K562 (cell line): ENCODE measurements at regions not wholly inside any gene's neighbourhood (a gene's known extent, or its start where the extent isn't known, plus 50 kb on each side); places are given as distances from the start of the nearest gene placed in this dataset.

Experiments
- ATAC-seq: fragments of 200-7000 bp; cut with Tn5 transposase; 3 replicates; pipeline ENCODE4 v1.9.1; 2020; ENCODE audit warnings: moderate library complexity
- BruUV-seq: library from RNA; stranded (reverse); fragments of 400-500 nt; replicated peaks from 2 replicates; lab custom pipeline; 2021; lab: Mats Ljungman, UMichigan
- CTCF ChIA-PET: fragments of 300-600 bp; formaldehyde crosslinking; extraction: SDS; loops from one replicate; lab custom pipeline; 2021; ENCODE audit warnings: low intra/inter-chr PET ratio; lab: Yijun Ruan, JAX
- POLR2A ChIA-PET: fragments of 300-600, 350-650 bp; sonication (Branson Sonifier 250); formaldehyde crosslinking; extraction: SDS; loops from one replicate; lab custom pipeline; 2021; ENCODE audit warnings: antibody characterized with exemption, inconsistent platforms; lab: Yijun Ruan, JAX
- DNase-seq, 4 experiments: peaks; one replicate each; pipeline versions ENCODE4 v3.0.0 to v3.0.0-alpha.2; 2011 to 2018; ENCODE audit warnings: low spot score in 3 of 4, mixed read lengths in 3 of 4; ENCODE audit errors: extremely low read depth in 1 of 4
- FAIRE-seq: peaks from 2 replicates; lab custom pipeline; 2011; peaks lifted over from hg19 to GRCh38; lab: Jason Lieb, UNC
- H2AFZ ChIP-seq: 2 replicates; pipeline ENCODE4 v1.6.0; 2011; ENCODE audit warnings: low read depth, low read length, control low read depth, inconsistent platforms
- H3K27ac ChIP-seq: fragments of 200-600 bp; 3 replicates; pipeline ENCODE4 v1.8.0; 2011; ENCODE audit warnings: low read depth, mild to moderate bottlenecking, control low read depth, inconsistent platforms, low read length, moderate library complexity, mixed read lengths; ENCODE audit errors: extremely low read depth
- H3K27me3 ChIP-seq, 2 experiments: fragments of 300-600 bp in 1 of 2; 2 replicates in 1 of 2; 3 replicates in 1 of 2; pipeline versions ENCODE4 v1.6.0 to v1.8.0; 2011; ENCODE audit warnings: inconsistent platforms in 2 of 2, low read length in 2 of 2, mild to moderate bottlenecking in 1 of 2, mixed read lengths in 1 of 2, moderate library complexity in 1 of 2; ENCODE audit not compliant: control insufficient read depth in 2 of 2, insufficient read depth in 2 of 2
- H3K36me3 ChIP-seq: fragments of 300-600 bp; 3 replicates; pipeline ENCODE4 v1.8.0; 2011; ENCODE audit warnings: mild to moderate bottlenecking, low read length, inconsistent platforms; ENCODE audit not compliant: control insufficient read depth, insufficient read depth
- H3K4me1 ChIP-seq, 2 experiments: fragments of 200-600 bp in 1 of 2; replicated peaks in 1 of 2; 2 replicates in 1 of 2; 3 replicates in 1 of 2; pipeline versions ENCODE4 v1.5.1 to v1.8.0; 2011; ENCODE audit warnings: inconsistent platforms in 2 of 2, low read length in 2 of 2, mild to moderate bottlenecking in 1 of 2, mixed read lengths in 1 of 2, moderate library complexity in 1 of 2; ENCODE audit not compliant: control insufficient read depth in 2 of 2, insufficient read depth in 2 of 2
- H3K4me2 ChIP-seq: 2 replicates; pipeline ENCODE4 v1.6.1; 2011; ENCODE audit warnings: low read length, control low read depth, inconsistent platforms, mixed read lengths; ENCODE audit not compliant: insufficient read depth
- H3K4me3 ChIP-seq: fragments of 200-600 bp; sonication (generic), shearing (Covaris generic); 2 replicates; pipeline ENCODE4 v1.5.1; 2016; ENCODE audit warnings: control low read depth, inconsistent platforms
- H3K79me2 ChIP-seq: fragments of 200-600 bp; 3 replicates; pipeline ENCODE4 v1.8.0; 2011; ENCODE audit warnings: low read length, inconsistent platforms; ENCODE audit not compliant: control insufficient read depth, insufficient read depth
- H3K9ac ChIP-seq, 2 experiments: 2 replicates each; pipeline versions ENCODE4 v1.6.0 to v1.6.1; 2011; ENCODE audit warnings: low read depth in 2 of 2, low read length in 2 of 2, control low read depth in 1 of 2, inconsistent platforms in 1 of 2, mild to moderate bottlenecking in 1 of 2, mixed read lengths in 1 of 2; ENCODE audit not compliant: insufficient read depth in 1 of 2
- H3K9me1 ChIP-seq: one replicate; pipeline ENCODE4 v1.6.0; 2011; ENCODE audit warnings: inconsistent platforms, mild to moderate bottlenecking, low read length, moderate library complexity; ENCODE audit not compliant: control insufficient read depth, insufficient read depth
- H3K9me3 ChIP-seq: replicated peaks from 2 replicates; pipeline ENCODE4 v1.5.1; 2011; ENCODE audit warnings: low read depth, low read length, inconsistent platforms; ENCODE audit not compliant: control insufficient read depth, insufficient read depth
- H4K20me1 ChIP-seq: replicated peaks from 2 replicates; pipeline ENCODE4 v1.6.1; 2011; ENCODE audit warnings: low read length, inconsistent platforms, mixed read lengths; ENCODE audit not compliant: control insufficient read depth, insufficient read depth
- E2F3 ChIP-seq: fragments of 250-450 bp; sonication (Bioruptor Pico); IDR thresholded peaks from 2 replicates; pipeline ENCODE4 v1.4.0; 2020; ENCODE audit warnings: mild to moderate bottlenecking
- ETS2 ChIP-seq: IDR thresholded peaks from 2 replicates; pipeline ENCODE4 v1.6.1; 2016; ENCODE audit warnings: borderline replicate concordance, missing genetic modification characterization, mild to moderate bottlenecking, moderate library complexity, missing compliant biosample characterization; ENCODE audit not compliant: poor library complexity, severe bottlenecking
- HOXB6 ChIP-seq: fragments of 250-450 bp; sonication (Bioruptor Pico); IDR thresholded peaks from 2 replicates; pipeline ENCODE4 v1.5.1; 2022; ENCODE audit warnings: mild to moderate bottlenecking, borderline replicate concordance
- NFYB ChIP-seq: IDR thresholded peaks from 2 replicates; pipeline ENCODE4 v1.6.1; 2011; ENCODE audit warnings: mild to moderate bottlenecking, moderate library complexity; ENCODE audit not compliant: insufficient read length; ENCODE audit errors: extremely low read depth
- NR3C1 ChIP-seq: sonication (generic); formaldehyde crosslinking; IDR thresholded peaks from 2 replicates; pipeline ENCODE4 v1.8.1; 2022; ENCODE audit warnings: missing genetic modification reagents
- RBM25 ChIP-seq: fragments of 200-400 bp; formaldehyde crosslinking; IDR thresholded peaks from 2 replicates; pipeline ENCODE4 v1.6.1; 2018; ENCODE audit warnings: low read length, low read depth, moderate library complexity; ENCODE audit not compliant: severe bottlenecking
- SMAD4 ChIP-seq: fragments of 250-450 bp; sonication (Bioruptor Pico); conservative IDR thresholded peaks from 2 replicates; pipeline ENCODE4 v1.8.0; 2021; ENCODE audit warnings: inconsistent platforms, mild to moderate bottlenecking, moderate library complexity
- SPI1 ChIP-seq: IDR thresholded peaks from 2 replicates; pipeline ENCODE4 v1.6.1; 2011; ENCODE audit warnings: low read depth, low read length, control low read depth, borderline replicate concordance
- TFAM ChIP-seq: fragments of 250-450 bp; sonication (Bioruptor Pico); conservative IDR thresholded peaks from 2 replicates; pipeline ENCODE4 v1.5.0; 2021; ENCODE audit warnings: mild to moderate bottlenecking, moderate library complexity
- U2AF1 ChIP-seq: fragments of 200-400 bp; formaldehyde crosslinking; optimal IDR thresholded peaks from 2 replicates; pipeline ENCODE3; 2017; ENCODE audit warnings: mild to moderate bottlenecking, low read depth, low read length, moderate library complexity
- ZNF253 ChIP-seq: fragments of 250-450 bp; sonication (Bioruptor Pico); conservative IDR thresholded peaks from 2 replicates; pipeline ENCODE4 v1.6.1; 2021; ENCODE audit warnings: mild to moderate bottlenecking
- ZNF354B ChIP-seq: fragments of 250-450 bp; sonication (Bioruptor Pico); IDR thresholded peaks from 2 replicates; pipeline ENCODE4 v1.4.0; 2020
- ZNF589 ChIP-seq: fragments of 200-800 bp; sonication (Bioruptor generic); IDR thresholded peaks from 2 replicates; pipeline ENCODE4 v1.6.1; 2016; ENCODE audit warnings: low read depth, missing genetic modification characterization, missing compliant biosample characterization
- WGBS: fragments of 100-300 bp; shearing (Covaris generic); methylation state at CpG from one replicate; pipeline ENCODE4 v1.1.6; 2016; ENCODE audit warnings: low coverage, mixed read lengths; ENCODE audit not compliant: insufficient coverage; ENCODE audit errors: missing lambda C conversion rate; 5-methylcytosine and 5-hydroxymethylcytosine counted together
- in situ Hi-C: fragments of 300-500 bp; cut with MboI; formaldehyde crosslinking; loops from 4 replicates; pipeline ENCODE4 v1.15.0; 2018; ENCODE audit warnings: inconsistent platforms, mixed read lengths
- intact Hi-C: fragments of 100-400 bp; cut with micrococcal nuclease; formaldehyde crosslinking; loops from 2 replicates; pipeline ENCODE4 v1.14.2; 2022
- TF ChIP-seq, protein P1 (sequence below): sonication (generic); formaldehyde crosslinking; IDR thresholded peaks from 2 replicates; pipeline ENCODE4 v1.5.0; 2020; ENCODE audit warnings: missing genetic modification reagents
- TF ChIP-seq, protein P2 (sequence below): conservative IDR thresholded peaks from 2 replicates; pipeline ENCODE4 v1.6.1; 2011; ENCODE audit warnings: low read depth, mild to moderate bottlenecking, low read length; ENCODE audit not compliant: control insufficient read depth
- TF ChIP-seq, protein P3 (sequence below): fragments of 450-650 bp; IDR thresholded peaks from 2 replicates; pipeline ENCODE4 v1.6.1; 2017; ENCODE audit warnings: antibody characterized with exemption

DNA sequence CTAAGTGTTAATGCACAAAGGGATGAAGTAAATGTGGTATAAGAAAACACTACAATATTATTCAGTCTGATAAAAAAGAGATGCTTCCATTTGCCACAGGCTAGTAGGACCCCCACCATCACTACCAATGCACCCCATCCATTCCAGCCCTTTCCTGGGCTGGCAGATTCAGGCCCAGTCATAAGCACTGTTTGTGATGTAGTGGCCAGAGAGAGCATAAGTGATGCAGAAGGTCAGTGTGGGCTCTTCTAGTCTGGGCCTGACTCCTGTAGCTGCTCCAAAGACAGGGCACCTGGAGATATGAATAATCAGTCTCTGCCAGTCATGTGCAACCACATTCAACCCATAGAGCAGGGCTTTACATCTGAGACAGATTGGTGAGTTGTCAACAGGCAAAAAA, 1294.7 kb downstream of the TMEM121 start:
- FAIRE-seq: no peak
- Histone ChIP-seq H3K36me3 (no peaks in the 10 kb centered on the region), H3K27ac (no peak overlapping the region)

DNA sequence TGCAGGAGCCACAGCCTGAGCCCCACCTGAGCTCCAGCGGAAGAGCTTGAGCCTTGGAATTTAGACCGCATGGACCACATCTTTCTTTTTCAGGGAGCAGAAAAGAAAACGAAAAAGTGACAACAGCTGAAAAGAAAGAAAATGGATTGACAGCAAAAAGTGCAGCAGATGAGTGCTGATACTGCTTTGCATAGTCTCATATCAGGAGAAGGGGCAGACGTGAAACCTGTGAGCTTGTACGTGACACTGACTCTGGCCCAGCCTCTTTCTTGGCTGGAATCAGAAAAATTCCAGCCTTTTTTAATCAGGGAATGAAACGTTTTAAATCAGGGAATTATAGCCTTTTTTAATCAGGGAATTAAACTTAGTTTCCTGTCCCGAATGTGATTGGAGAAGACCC, 1296.5 kb downstream of the TMEM121 start:
- no peak overlapping the region for H3K27ac ChIP-seq
- TF ChIP-seq NFYB (no peak), HOXB6 (CRISPR knock-in tag) (no peak), SPI1 (no peak), ETS2 (tag) (no peak), ZNF354B (no peak), RBM25 (no peak), E2F3 (CRISPR knock-in tag) (no peak), ZNF589 (CRISPR knock-in tag) (no peak), SMAD4 (no peak), NR3C1 (no peak)
- TF ChIP-seq, protein P1, sequence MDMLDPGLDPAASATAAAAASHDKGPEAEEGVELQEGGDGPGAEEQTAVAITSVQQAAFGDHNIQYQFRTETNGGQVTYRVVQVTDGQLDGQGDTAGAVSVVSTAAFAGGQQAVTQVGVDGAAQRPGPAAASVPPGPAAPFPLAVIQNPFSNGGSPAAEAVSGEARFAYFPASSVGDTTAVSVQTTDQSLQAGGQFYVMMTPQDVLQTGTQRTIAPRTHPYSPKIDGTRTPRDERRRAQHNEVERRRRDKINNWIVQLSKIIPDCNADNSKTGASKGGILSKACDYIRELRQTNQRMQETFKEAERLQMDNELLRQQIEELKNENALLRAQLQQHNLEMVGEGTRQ: no peak
- TF ChIP-seq, protein P2, sequence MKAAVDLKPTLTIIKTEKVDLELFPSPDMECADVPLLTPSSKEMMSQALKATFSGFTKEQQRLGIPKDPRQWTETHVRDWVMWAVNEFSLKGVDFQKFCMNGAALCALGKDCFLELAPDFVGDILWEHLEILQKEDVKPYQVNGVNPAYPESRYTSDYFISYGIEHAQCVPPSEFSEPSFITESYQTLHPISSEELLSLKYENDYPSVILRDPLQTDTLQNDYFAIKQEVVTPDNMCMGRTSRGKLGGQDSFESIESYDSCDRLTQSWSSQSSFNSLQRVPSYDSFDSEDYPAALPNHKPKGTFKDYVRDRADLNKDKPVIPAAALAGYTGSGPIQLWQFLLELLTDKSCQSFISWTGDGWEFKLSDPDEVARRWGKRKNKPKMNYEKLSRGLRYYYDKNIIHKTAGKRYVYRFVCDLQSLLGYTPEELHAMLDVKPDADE: no peak
- TF ChIP-seq, protein P3, sequence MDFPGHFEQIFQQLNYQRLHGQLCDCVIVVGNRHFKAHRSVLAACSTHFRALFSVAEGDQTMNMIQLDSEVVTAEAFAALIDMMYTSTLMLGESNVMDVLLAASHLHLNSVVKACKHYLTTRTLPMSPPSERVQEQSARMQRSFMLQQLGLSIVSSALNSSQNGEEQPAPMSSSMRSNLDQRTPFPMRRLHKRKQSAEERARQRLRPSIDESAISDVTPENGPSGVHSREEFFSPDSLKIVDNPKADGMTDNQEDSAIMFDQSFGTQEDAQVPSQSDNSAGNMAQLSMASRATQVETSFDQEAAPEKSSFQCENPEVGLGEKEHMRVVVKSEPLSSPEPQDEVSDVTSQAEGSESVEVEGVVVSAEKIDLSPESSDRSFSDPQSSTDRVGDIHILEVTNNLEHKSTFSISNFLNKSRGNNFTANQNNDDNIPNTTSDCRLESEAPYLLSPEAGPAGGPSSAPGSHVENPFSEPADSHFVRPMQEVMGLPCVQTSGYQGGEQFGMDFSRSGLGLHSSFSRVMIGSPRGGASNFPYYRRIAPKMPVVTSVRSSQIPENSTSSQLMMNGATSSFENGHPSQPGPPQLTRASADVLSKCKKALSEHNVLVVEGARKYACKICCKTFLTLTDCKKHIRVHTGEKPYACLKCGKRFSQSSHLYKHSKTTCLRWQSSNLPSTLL: no peak

More for the DNA sequence above, 1294.7 kb downstream of the TMEM121 start:
- CTCF ChIA-PET: no interaction called here
- no peaks in the 10 kb centered on the region for H3K27me3 ChIP-seq
- ATAC-seq (no peak), DNase-seq (no peak)
- H3K9me3 ChIP-seq: no peaks in the 10 kb centered on the region
- intact Hi-C loops: no loop called here
- POLR2A ChIA-PET: no interaction called here
- no peak overlapping the region for H3K9ac ChIP-seq
- H3K4me2 ChIP-seq: no peak overlapping the region
- no peaks in the 10 kb centered on the region for H4K20me1 ChIP-seq
- no peaks in the 10 kb centered on the region for H3K79me2 ChIP-seq
- H3K4me3 ChIP-seq: no peak overlapping the region
- in situ Hi-C loops: no loop called here
- no TSS peak for BruUV-seq
- no peak overlapping the region for H2AFZ ChIP-seq
- H3K4me1 ChIP-seq: no peaks in the 10 kb centered on the region
- TF ChIP-seq ZNF253 (CRISPR knock-in tag) (no peak), TFAM (no peak), U2AF1 (no peak)
- no peaks in the 10 kb centered on the region for H3K9me1 ChIP-seq

More for the DNA sequence above, 1296.5 kb downstream of the TMEM121 start:
- no peak for ATAC-seq
- intact Hi-C loops: no loop called here
- Histone ChIP-seq H4K20me1 (no peaks in the 10 kb centered on the region), H3K4me3 (no peak overlapping the region), H3K4me2 (no peak overlapping the region), H3K27me3 (no peaks in the 10 kb centered on the region), H3K79me2 (no peaks in the 10 kb centered on the region), H3K4me1 (no peaks in the 10 kb centered on the region), H3K9me1 (no peaks in the 10 kb centered on the region), H2AFZ (no peak overlapping the region), H3K9ac (no peak overlapping the region), H3K36me3 (no peaks in the 10 kb centered on the region), H3K9me3 (no peaks in the 10 kb centered on the region)
- DNase-seq: no peak
- in situ Hi-C loops: no loop called here
- ChIA-PET POLR2A (no interaction called here), CTCF (no interaction called here)
- no peak for FAIRE-seq
- BruUV-seq: no TSS peak
- WGBS: 4% methylated on average over 5 of the region's 7 CpGs
